Neutrophil (primary cell): ENCODE measurements at regions not wholly inside any gene's neighbourhood (a gene's known extent, or its start where the extent isn't known, plus 50 kb on each side); places are given as distances from the start of the nearest gene placed in this dataset.
"Not testable (repeated sequence)": the region's sequence is repeated elsewhere in the genome, so short reads cannot be mapped to it uniquely, and the experiment has no call there.

Experiments
- H3K27ac ChIP-seq: fragments of 200-600 bp; sonication (generic); 2 replicates; pipeline ENCODE4 v1.5.1; 2016; ENCODE audit warnings: mild to moderate bottlenecking, moderate library complexity
- H3K27me3 ChIP-seq: fragments of 200-600 bp; sonication (generic); 2 replicates; pipeline ENCODE4 v1.6.0; 2016; ENCODE audit warnings: mild to moderate bottlenecking
- H3K36me3 ChIP-seq: fragments of 200-600 bp; sonication (generic); 2 replicates; pipeline ENCODE4 v1.5.1; 2017
- H3K4me1 ChIP-seq, 2 experiments: fragments of 200-600 bp in 1 of 2; sonication (generic) in 1 of 2; 1 replicate in 1 of 2; 2 replicates in 1 of 2; pipeline versions ENCODE4 v1.5.1 to v1.6.1; 2013 to 2016; ENCODE audit warnings: low read depth in 1 of 2, low read length in 1 of 2, mild to moderate bottlenecking in 1 of 2, moderate library complexity in 1 of 2; ENCODE audit not compliant: control insufficient read depth in 1 of 2, insufficient read depth in 1 of 2
- H3K4me3 ChIP-seq, 2 experiments: fragments of 200-600 bp in 1 of 2; sonication (generic) in 1 of 2; 1 replicate in 1 of 2; 2 replicates in 1 of 2; pipeline ENCODE4 v1.5.1; 2013 to 2016; ENCODE audit warnings: low read depth in 1 of 2, low read length in 1 of 2, mild to moderate bottlenecking in 1 of 2, moderate library complexity in 1 of 2
- H3K9me3 ChIP-seq: fragments of 200-600 bp; sonication (generic); 2 replicates; pipeline ENCODE4 v1.5.1; 2016
- CTCF ChIP-seq: fragments of 200-600 bp; sonication (generic); IDR thresholded peaks from 2 replicates; pipeline ENCODE4 v1.5.1; 2016; ENCODE audit warnings: antibody characterized with exemption

DNA sequence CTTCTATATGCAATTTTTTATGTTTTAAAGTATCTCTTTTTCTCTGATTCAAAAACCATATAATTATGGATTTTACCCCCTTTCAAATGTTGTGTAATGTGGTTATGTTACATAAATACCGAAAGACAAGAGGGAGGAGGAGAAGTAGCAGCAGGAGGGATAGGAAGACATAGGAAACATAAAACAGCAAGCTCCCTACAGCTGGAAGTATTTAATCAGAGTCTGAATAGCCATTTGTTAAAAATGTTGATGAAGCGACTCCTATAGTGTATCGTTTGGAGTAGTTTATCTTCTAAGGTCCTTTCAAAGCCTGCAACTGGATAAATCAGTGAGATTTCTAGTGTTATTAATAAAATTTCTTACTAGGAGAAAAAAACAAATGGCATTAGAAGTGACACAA is 598.1 kb upstream of the GOLIM4 start:
- Histone ChIP-seq H3K4me1 (no peaks in the 10 kb centered on the region), H3K4me3 (no peak overlapping the region), H3K9me3 (no peaks in the 10 kb centered on the region), H3K36me3 (no peaks in the 10 kb centered on the region), H3K27me3 (no peaks in the 10 kb centered on the region), H3K27ac (no peak overlapping the region)
- no peak for TF ChIP-seq CTCF

DNA sequence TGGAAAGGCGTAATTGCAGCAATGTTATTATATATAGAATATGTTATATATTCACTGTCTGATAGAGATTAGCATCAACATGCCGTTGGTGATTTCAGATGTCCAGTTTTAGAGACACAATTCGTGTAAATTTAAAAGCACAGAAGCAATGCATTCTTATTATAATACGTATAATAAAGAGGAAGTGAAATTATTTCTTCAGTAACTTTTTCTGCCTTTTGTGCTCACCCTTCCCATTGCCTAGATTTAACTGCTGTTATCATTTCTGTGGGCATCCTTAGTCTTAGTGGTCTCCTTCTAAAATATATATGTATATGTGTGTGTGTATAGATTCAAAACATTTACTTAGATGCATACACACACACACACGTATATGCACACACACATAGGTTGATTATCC is 592.5 kb upstream of the GOLIM4 start:
- TF ChIP-seq CTCF, result no peak
- no peak overlapping the region for H3K27ac ChIP-seq

DNA sequence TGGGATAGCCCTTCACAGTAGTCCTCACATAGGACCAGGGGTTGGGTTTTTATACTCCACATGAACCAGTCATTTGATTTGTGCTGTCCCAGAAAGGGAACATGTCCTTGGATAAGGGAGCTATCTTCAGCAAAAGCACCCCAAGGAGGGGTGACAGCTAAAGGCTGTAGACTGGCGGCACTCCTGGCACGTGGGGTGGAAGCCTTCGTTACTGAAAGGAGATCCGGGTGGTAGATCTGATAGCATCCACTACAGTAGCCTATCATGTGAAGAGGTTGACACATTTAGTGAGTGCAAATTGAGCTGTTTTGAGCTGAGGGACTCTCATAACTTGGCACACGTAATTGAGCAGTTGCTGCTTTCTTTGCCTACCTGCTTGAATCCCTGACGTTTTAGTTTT is 588.8 kb upstream of the GOLIM4 start:
- H3K4me1 ChIP-seq, result no peaks in the 10 kb centered on the region
- no peaks in the 10 kb centered on the region for H3K9me3 ChIP-seq
- H3K4me3 ChIP-seq, result no peak overlapping the region
- no peaks in the 10 kb centered on the region for H3K27me3 ChIP-seq
- no peak for TF ChIP-seq CTCF
- H3K27ac ChIP-seq, result no peak overlapping the region
- no peaks in the 10 kb centered on the region for H3K36me3 ChIP-seq

More for the DNA sequence above, 592.5 kb upstream of the GOLIM4 start:
- Histone ChIP-seq H3K9me3 (no peaks in the 10 kb centered on the region), H3K4me1 (no peaks in the 10 kb centered on the region), H3K27me3 (no peaks in the 10 kb centered on the region), H3K36me3 (no peaks in the 10 kb centered on the region), H3K4me3 (no peak overlapping the region)

GRCh38 chr3:168678730-168679129 is 583.0 kb upstream of the GOLIM4 start:
- no peak for TF ChIP-seq CTCF
- Histone ChIP-seq H3K9me3 (no peaks in the 10 kb centered on the region), H3K36me3 (no peaks in the 10 kb centered on the region), H3K27ac (no peak overlapping the region), H3K4me3 (no peak overlapping the region), H3K27me3 (no peaks in the 10 kb centered on the region), H3K4me1 (no peaks in the 10 kb centered on the region)

GRCh38 chr3:168671091-168671490 is 575.4 kb upstream of the GOLIM4 start:
- no peaks in the 10 kb centered on the region for H3K9me3 ChIP-seq
- H3K36me3 ChIP-seq, result no peaks in the 10 kb centered on the region
- H3K4me1 ChIP-seq, result no peaks in the 10 kb centered on the region
- H3K4me3 ChIP-seq, result no peak overlapping the region
- TF ChIP-seq CTCF, result no peak
- no peaks in the 10 kb centered on the region for H3K27me3 ChIP-seq
- H3K27ac ChIP-seq, result no peak overlapping the region

- not testable (repeated sequence) for H3K9me3 ChIP-seq, H3K4me1 ChIP-seq, H3K36me3 ChIP-seq, H3K27ac ChIP-seq, H3K27me3 ChIP-seq, H3K4me3 ChIP-seq
These were observed 565.3 kb upstream of the GOLIM4 start for GRCh38 chr3:168660879-168661657.
